Mesothelial cell of epicardium (in vitro differentiated cells): ENCODE measurements at regions not wholly inside any gene's neighbourhood (a gene's known extent, or its start where the extent isn't known, plus 50 kb on each side); places are given as distances from the start of the nearest gene placed in this dataset.
"Not testable (repeated sequence)": the region's sequence is repeated elsewhere in the genome, so short reads cannot be mapped to it uniquely, and the experiment has no call there.

ENCODE experiments used
- DNase-seq, 2 experiments: peaks; one replicate each; pipeline ENCODE4 v3.0.0; 2021; ENCODE audit warnings: low spot score in 2 of 2; ENCODE audit not compliant: unreplicated experiment in 2 of 2
- H3K27ac Mint-ChIP-seq: 2 replicates; pipeline ENCODE4 v1.8.0; 2021; ENCODE audit warnings: mixed read lengths
- H3K27me3 Mint-ChIP-seq: 2 replicates; pipeline ENCODE4 v1.8.0; 2021; ENCODE audit warnings: low read depth, mixed read lengths
- H3K36me3 Mint-ChIP-seq: 2 replicates; pipeline ENCODE4 v1.8.0; 2021; ENCODE audit warnings: mixed read lengths
- H3K4me1 Mint-ChIP-seq: 2 replicates; pipeline ENCODE4 v1.8.0; 2021; ENCODE audit warnings: mixed read lengths
- H3K4me3 Mint-ChIP-seq: 2 replicates; pipeline ENCODE4 v1.8.0; 2021; ENCODE audit warnings: mild to moderate bottlenecking, moderate library complexity, mixed read lengths
- H3K9me3 Mint-ChIP-seq: 2 replicates; pipeline ENCODE4 v1.8.0; 2021; ENCODE audit warnings: mixed read lengths
- TF ChIP-seq, protein P1 (sequence below): fragments of 200-600 bp; sonication (generic); IDR thresholded peaks from one replicate; pipeline ENCODE4 v1.5.0; 2021; ENCODE audit warnings: antibody characterized with exemption; ENCODE audit not compliant: unreplicated experiment

DNA sequence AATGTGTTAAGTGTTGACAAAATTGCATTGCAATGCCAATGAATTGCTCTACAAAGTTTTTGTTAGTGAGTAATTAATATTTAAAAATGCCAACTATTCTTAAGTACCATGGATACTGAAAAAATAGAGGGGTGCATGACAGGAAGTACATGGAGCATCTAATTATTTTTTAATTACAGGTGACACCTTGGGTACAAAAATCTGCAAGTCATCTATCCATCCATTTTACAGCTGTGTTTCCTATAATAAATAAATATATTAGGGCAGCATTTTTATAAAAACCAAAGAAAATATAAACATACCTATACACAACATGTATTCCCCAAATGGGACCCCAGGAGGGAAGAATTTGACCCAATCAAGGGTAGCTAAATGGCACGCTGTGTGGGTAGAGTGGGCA is 304.6 kb downstream of the XPNPEP1 start:
- H3K4me3 Mint-ChIP-seq: no peak overlapping the region
- peaks cover 13% of the 10 kb centered on the region for H3K9me3 Mint-ChIP-seq
- no peak overlapping the region for H3K27ac Mint-ChIP-seq
- DNase-seq: no peak
- no peaks in the 10 kb centered on the region for H3K36me3 Mint-ChIP-seq
- no peaks in the 10 kb centered on the region for H3K27me3 Mint-ChIP-seq
- H3K4me1 Mint-ChIP-seq: no peaks in the 10 kb centered on the region
- TF ChIP-seq, protein P1, sequence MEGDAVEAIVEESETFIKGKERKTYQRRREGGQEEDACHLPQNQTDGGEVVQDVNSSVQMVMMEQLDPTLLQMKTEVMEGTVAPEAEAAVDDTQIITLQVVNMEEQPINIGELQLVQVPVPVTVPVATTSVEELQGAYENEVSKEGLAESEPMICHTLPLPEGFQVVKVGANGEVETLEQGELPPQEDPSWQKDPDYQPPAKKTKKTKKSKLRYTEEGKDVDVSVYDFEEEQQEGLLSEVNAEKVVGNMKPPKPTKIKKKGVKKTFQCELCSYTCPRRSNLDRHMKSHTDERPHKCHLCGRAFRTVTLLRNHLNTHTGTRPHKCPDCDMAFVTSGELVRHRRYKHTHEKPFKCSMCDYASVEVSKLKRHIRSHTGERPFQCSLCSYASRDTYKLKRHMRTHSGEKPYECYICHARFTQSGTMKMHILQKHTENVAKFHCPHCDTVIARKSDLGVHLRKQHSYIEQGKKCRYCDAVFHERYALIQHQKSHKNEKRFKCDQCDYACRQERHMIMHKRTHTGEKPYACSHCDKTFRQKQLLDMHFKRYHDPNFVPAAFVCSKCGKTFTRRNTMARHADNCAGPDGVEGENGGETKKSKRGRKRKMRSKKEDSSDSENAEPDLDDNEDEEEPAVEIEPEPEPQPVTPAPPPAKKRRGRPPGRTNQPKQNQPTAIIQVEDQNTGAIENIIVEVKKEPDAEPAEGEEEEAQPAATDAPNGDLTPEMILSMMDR: no peak

DNA sequence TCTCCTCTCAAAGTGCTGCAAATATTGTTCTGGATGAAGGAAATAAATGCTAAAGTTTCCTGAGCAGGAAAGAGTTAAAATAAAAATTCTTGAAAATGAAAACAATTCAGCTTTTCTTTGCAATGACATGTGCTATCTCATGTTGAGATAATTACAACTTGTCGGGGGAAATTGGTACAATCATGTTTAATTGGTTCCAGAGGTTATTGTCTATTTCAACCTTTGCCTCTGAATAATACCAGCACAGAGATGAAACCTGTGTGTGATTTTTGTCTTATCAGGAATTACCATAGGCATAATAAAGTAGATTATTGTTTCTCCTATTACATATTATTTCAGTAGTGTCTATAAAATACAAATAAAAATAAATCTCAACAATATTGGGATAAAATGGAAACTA is 305.0 kb downstream of the XPNPEP1 start:
- no peaks in the 10 kb centered on the region for H3K36me3 Mint-ChIP-seq
- no peaks in the 10 kb centered on the region for H3K27me3 Mint-ChIP-seq
- no peak overlapping the region for H3K27ac Mint-ChIP-seq
- TF ChIP-seq, protein P1: no peak
- no peak for DNase-seq
- no peak overlapping the region for H3K4me3 Mint-ChIP-seq
- H3K9me3 Mint-ChIP-seq: peaks cover 16% of the 10 kb centered on the region
- no peaks in the 10 kb centered on the region for H3K4me1 Mint-ChIP-seq

DNA sequence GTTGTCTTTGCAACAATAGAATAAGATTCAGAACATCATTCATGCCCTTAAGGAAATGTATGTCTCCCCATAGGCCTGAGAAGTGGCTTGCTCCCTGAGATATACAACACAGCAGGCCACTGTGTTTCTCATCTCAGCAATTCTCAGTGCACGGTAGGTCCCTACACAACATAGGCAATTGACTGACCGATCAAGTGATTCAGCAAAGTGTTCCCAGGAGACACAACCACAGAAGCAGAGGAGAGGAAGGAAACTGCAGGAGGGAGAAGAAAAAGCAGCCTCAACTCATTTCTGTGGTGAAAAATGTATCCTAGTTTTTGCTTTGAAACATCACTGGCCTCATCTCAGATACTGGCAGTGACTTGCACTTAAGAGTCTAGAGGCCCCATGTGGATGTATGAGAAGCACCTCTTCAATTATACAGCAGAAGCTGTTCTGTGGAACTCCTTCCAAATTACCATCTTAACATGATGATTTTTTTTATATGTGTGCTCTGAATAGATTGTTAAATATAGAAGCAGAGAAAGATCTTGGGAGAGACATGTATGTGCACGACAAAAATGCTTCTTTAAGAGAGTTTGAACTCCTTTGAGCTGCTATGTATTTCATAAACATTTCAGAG is 306.8 kb downstream of the XPNPEP1 start:
- H3K36me3 Mint-ChIP-seq: no peaks in the 10 kb centered on the region
- no peak overlapping the region for H3K4me3 Mint-ChIP-seq
- DNase-seq: no peak
- H3K27ac Mint-ChIP-seq: no peak overlapping the region
- peaks cover 23% of the 10 kb centered on the region for H3K9me3 Mint-ChIP-seq
- TF ChIP-seq, protein P1: no peak
- no peaks in the 10 kb centered on the region for H3K4me1 Mint-ChIP-seq
- H3K27me3 Mint-ChIP-seq: no peaks in the 10 kb centered on the region

DNA sequence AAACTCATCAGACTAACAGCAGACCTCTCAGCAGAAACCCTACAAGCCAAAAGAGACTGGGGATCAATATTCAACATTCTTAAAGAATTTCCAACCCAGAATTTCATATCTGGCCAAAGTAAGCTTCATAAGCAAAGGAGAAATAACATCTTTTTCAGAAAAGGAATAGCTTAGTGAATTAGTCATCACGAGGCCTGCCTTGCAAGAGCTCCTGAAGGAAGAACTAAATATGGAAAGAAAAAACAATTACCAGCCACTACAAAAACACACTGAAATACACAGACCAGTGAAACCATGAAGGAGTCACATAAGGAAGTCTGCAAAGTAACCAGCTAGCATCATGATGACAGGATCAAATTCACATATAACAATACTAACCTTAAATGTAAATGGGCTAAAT is 328.0 kb downstream of the XPNPEP1 start:
- DNase-seq, H3K27me3 Mint-ChIP-seq: not testable (repeated sequence)
- peaks cover 42% of the 10 kb centered on the region for H3K9me3 Mint-ChIP-seq

DNA sequence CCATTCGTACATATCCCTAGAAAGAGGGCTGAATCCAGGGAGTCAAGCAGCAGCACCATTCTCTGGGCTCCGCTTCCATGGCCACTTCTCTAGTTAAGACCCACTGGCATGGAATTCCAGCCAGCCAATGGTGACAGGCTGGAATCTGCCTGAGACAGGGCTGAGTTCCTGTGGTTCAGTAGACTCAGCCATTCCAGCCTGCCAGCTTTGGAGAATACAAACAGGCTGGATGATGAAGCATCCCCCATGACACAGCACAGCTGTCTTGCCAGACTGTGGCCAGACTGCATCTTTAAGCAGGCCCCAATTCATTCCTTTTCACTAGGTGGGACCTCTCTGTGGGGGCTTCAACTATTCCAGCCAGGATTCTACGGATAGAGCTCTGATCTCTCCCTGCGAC is 329.6 kb downstream of the XPNPEP1 start:
- no peaks in the 10 kb centered on the region for H3K36me3 Mint-ChIP-seq
- TF ChIP-seq, protein P1: no peak

More for the DNA sequence above, 328.0 kb downstream of the XPNPEP1 start:
- not testable (repeated sequence) for H3K36me3 Mint-ChIP-seq, H3K4me1 Mint-ChIP-seq, H3K4me3 Mint-ChIP-seq, H3K27ac Mint-ChIP-seq

DNA sequence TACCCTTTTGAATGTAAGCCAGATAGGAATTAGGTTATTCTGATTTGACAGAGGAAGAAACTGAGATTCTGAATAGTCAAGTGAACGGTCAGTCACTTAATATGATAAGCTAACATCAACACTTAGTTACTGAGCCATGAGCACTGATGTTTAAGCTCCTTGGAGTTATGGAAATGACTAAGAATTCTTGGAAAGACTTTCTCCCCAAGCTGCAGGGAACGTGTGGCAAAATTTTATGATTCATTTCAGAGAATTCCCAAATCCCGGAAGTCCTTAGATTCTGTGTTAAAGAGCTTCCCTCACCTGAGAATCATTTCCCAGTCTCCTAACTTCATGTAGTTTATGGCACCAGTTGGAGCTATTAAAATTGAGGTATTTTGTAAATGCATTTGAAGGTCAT is 330.9 kb downstream of the XPNPEP1 start:
- no peaks in the 10 kb centered on the region for H3K36me3 Mint-ChIP-seq
- TF ChIP-seq, protein P1: no peak
- no peak overlapping the region for H3K4me3 Mint-ChIP-seq
- DNase-seq: no peak
- H3K9me3 Mint-ChIP-seq: peaks cover 21% of the 10 kb centered on the region
- no peak overlapping the region for H3K27ac Mint-ChIP-seq
- no peaks in the 10 kb centered on the region for H3K27me3 Mint-ChIP-seq
- H3K4me1 Mint-ChIP-seq: no peaks in the 10 kb centered on the region

More for the DNA sequence above, 329.6 kb downstream of the XPNPEP1 start:
- no peaks in the 10 kb centered on the region for H3K27me3 Mint-ChIP-seq
- H3K9me3 Mint-ChIP-seq: peaks cover 34% of the 10 kb centered on the region
- H3K27ac Mint-ChIP-seq: no peak overlapping the region
- DNase-seq: no peak
- no peaks in the 10 kb centered on the region for H3K4me1 Mint-ChIP-seq
- no peak overlapping the region for H3K4me3 Mint-ChIP-seq
